C4-2B (cell line): ENCODE measurements at regions not wholly inside any gene's neighbourhood (a gene's known extent, or its start where the extent isn't known, plus 50 kb on each side); places are given as distances from the start of the nearest gene placed in this dataset.

ENCODE experiments used
- ZFX ChIP-seq: fragments of 450-650 bp; IDR thresholded peaks from 2 replicates; pipeline ENCODE4 v1.6.1; 2017
- TF ChIP-seq, protein P1 (sequence below): fragments of 450-650 bp; conservative IDR thresholded peaks from 2 replicates; pipeline ENCODE4 v1.5.1; 2017; ENCODE audit warnings: mild to moderate bottlenecking

DNA sequence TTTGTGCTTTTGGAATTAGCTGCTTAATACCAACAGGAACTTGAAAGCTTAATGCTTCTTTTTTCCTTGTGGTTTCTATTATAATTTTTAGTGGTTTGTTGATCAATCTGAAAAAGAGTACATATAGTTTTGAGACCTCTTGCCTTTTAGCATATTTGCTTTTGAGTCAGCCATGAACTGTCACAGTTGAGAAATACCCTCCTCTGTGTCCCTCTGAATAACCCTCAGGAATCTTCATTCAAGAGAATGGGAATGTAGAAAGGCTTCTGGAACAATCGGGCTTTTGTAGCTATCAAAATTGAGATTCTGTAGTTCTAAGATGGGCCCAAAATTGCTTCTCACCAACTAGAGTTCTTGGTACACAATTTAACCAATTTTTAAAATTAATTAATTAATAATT is 451.1 kb upstream of the TRIB2 start:
- TF ChIP-seq, protein P1, sequence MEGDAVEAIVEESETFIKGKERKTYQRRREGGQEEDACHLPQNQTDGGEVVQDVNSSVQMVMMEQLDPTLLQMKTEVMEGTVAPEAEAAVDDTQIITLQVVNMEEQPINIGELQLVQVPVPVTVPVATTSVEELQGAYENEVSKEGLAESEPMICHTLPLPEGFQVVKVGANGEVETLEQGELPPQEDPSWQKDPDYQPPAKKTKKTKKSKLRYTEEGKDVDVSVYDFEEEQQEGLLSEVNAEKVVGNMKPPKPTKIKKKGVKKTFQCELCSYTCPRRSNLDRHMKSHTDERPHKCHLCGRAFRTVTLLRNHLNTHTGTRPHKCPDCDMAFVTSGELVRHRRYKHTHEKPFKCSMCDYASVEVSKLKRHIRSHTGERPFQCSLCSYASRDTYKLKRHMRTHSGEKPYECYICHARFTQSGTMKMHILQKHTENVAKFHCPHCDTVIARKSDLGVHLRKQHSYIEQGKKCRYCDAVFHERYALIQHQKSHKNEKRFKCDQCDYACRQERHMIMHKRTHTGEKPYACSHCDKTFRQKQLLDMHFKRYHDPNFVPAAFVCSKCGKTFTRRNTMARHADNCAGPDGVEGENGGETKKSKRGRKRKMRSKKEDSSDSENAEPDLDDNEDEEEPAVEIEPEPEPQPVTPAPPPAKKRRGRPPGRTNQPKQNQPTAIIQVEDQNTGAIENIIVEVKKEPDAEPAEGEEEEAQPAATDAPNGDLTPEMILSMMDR, result no peak
- TF ChIP-seq ZFX, result no peak
